ENCODE measurements at regions not wholly inside any gene's neighbourhood (a gene's known extent, or its start where the extent isn't known, plus 50 kb on each side); places are given as distances from the start of the nearest gene placed in this dataset.

DNA sequence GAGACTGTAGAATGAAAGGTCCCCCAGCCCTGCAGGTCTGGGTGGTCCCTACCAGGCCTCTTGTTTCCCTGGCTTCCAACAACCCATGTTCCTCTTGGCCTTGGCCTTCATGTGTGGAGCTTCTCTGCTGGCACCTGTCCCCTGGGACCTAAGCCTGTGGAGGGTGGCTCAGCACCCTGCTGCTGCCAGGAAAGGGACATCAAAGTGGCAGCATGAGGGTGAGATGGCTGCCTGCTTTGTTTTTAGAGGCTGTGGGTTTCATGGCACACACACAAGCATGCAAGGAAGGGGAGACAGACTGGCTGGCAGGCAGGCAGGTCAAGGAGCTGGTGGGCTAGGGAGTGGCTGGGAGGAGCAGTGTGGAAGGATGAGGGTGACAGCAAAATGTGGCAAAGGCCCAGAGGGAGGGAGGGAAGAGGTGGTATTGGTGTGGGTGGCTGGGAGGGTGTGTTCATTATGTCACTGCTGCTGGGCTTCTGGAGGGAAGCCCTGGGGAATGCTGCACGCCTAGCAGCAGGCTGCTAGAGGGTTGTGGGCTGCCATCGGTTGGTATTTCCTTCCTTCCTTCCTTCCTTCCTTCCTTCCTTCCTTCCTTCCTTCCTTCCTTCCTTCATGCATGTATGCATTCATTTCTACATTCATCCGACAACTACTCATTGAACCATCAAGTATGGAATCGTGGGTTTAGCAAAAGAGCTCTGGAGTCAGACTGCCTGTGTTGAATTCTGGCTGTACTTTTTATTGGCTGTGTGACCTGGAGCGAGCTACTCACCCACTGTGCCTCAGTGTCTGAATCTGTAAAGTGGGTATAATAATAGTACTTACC, 128.7 kb upstream of the PJA1 start:
- Histone ChIP-seq H3K9me2 (ENCODE audit: low read depth, low read length) (no peaks in the 10 kb centered on the region), H3K27ac (ENCODE audit: low read depth, low read length, poor library complexity, severe bottlenecking) (no peak overlapping the region), H2AFZ (ENCODE audit: low read length) (no peak overlapping the region), H3K36me3 (ENCODE audit: insufficient read depth, low read length) (no peaks in the 10 kb centered on the region), H3K4me2 (ENCODE audit: low read length) (no peak overlapping the region), H3K4me3 (ENCODE audit: low read depth, low read length, poor library complexity, severe bottlenecking) (no peak overlapping the region), H3F3A (ENCODE audit: insufficient read depth, low read length) (no peaks in the 10 kb centered on the region), H3K79me2 (ENCODE audit: insufficient read depth, low read length) (no peaks in the 10 kb centered on the region), H4K20me1 (ENCODE audit: insufficient read depth, low read length) (no peaks in the 10 kb centered on the region), H3K27me3 (ENCODE audit: insufficient read depth, low read length) (no peaks in the 10 kb centered on the region), H3K9ac (ENCODE audit: low read length) (no peak overlapping the region), H3K9me3 (ENCODE audit: low read length) (no peaks in the 10 kb centered on the region), H3K4me1 (ENCODE audit: insufficient read depth, low read length, severe bottlenecking) (no peaks in the 10 kb centered on the region)
- no peak for TF ChIP-seq EZH2 (IDR thresholded peaks at IDR 0.05; ENCODE audit: borderline replicate concordance, low read length)

DNA sequence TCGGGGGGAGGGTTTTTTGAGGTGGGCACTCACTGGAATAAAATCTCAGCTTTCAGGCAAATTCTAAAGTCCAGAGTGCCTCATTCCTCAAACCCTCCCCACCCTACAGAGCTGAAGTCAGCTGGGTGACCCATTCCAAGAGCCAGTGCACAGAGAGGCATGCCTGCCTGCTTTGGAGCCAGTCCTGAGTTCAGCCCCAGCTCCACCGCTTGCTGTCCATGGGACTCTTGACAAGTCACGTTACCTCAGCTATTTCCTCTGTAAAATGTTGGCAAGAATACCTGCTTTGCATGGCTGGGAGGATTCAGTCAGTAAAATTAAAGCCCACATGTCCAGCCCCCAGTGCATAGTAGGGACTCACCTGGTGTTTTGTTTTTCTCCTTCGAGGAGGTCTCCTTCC, 125.9 kb upstream of the PJA1 start:
- no peaks in the 10 kb centered on the region for H3K27me3 ChIP-seq (ENCODE audit: insufficient read depth, low read length)
- no peaks in the 10 kb centered on the region for H3K9me2 ChIP-seq (ENCODE audit: low read depth, low read length)
- H3K9ac ChIP-seq (ENCODE audit: low read length), result no peak overlapping the region
- H3K36me3 ChIP-seq (ENCODE audit: insufficient read depth, low read length), result no peaks in the 10 kb centered on the region
- no peaks in the 10 kb centered on the region for H4K20me1 ChIP-seq (ENCODE audit: insufficient read depth, low read length)
- H3K4me1 ChIP-seq (ENCODE audit: insufficient read depth, low read length, severe bottlenecking), result no peaks in the 10 kb centered on the region
- H3K27ac ChIP-seq (ENCODE audit: low read depth, low read length, poor library complexity, severe bottlenecking), result no peak overlapping the region
- H3K79me2 ChIP-seq (ENCODE audit: insufficient read depth, low read length), result no peaks in the 10 kb centered on the region
- H3K9me3 ChIP-seq (ENCODE audit: low read length), result no peaks in the 10 kb centered on the region
- no peak overlapping the region for H3K4me2 ChIP-seq (ENCODE audit: low read length)
- H2AFZ ChIP-seq (ENCODE audit: low read length), result no peak overlapping the region
- H3F3A ChIP-seq (ENCODE audit: insufficient read depth, low read length), result no peaks in the 10 kb centered on the region
- H3K4me3 ChIP-seq (ENCODE audit: low read depth, low read length, poor library complexity, severe bottlenecking), result no peak overlapping the region
- TF ChIP-seq, protein P1, sequence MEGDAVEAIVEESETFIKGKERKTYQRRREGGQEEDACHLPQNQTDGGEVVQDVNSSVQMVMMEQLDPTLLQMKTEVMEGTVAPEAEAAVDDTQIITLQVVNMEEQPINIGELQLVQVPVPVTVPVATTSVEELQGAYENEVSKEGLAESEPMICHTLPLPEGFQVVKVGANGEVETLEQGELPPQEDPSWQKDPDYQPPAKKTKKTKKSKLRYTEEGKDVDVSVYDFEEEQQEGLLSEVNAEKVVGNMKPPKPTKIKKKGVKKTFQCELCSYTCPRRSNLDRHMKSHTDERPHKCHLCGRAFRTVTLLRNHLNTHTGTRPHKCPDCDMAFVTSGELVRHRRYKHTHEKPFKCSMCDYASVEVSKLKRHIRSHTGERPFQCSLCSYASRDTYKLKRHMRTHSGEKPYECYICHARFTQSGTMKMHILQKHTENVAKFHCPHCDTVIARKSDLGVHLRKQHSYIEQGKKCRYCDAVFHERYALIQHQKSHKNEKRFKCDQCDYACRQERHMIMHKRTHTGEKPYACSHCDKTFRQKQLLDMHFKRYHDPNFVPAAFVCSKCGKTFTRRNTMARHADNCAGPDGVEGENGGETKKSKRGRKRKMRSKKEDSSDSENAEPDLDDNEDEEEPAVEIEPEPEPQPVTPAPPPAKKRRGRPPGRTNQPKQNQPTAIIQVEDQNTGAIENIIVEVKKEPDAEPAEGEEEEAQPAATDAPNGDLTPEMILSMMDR (IDR thresholded peaks at IDR 0.05; ENCODE audit: low read length), result no peak
- no peak for TF ChIP-seq EZH2 (IDR thresholded peaks at IDR 0.05; ENCODE audit: borderline replicate concordance, low read length)

DNA sequence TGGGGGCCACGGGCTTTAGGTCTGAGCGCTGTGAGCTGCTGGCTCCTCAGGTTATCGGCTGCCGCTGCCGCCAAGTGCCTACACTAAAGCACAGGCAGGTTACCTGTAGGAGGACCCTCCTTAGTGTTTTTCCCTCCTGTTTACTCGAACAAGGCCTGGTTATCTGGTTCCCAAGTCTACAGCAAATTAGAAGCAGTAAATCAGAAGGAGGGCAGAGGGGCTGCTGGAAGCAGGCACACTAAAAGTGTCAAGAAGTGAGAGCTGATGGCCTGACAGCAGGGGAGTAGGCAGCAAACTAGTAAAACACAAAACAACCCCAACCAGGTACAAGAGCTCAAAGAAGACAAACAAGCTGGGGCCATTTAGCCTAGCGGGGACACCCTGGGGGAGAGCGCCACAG, 125.0 kb upstream of the PJA1 start:
- Histone ChIP-seq H3K9me3 (ENCODE audit: low read length) (no peaks in the 10 kb centered on the region), H4K20me1 (ENCODE audit: insufficient read depth, low read length) (no peaks in the 10 kb centered on the region), H2AFZ (ENCODE audit: low read length) (no peak overlapping the region), H3K9me2 (ENCODE audit: low read depth, low read length) (no peaks in the 10 kb centered on the region), H3K4me1 (ENCODE audit: insufficient read depth, low read length, severe bottlenecking) (no peaks in the 10 kb centered on the region), H3K4me2 (ENCODE audit: low read length) (no peak overlapping the region), H3K36me3 (ENCODE audit: insufficient read depth, low read length) (no peaks in the 10 kb centered on the region), H3K9ac (ENCODE audit: low read length) (no peak overlapping the region), H3K79me2 (ENCODE audit: insufficient read depth, low read length) (no peaks in the 10 kb centered on the region), H3F3A (ENCODE audit: insufficient read depth, low read length) (no peaks in the 10 kb centered on the region), H3K4me3 (ENCODE audit: low read depth, low read length, poor library complexity, severe bottlenecking) (no peak overlapping the region), H3K27ac (ENCODE audit: low read depth, low read length, poor library complexity, severe bottlenecking) (no peak overlapping the region), H3K27me3 (ENCODE audit: insufficient read depth, low read length) (no peaks in the 10 kb centered on the region)
- TF ChIP-seq, protein P1 (IDR thresholded peaks at IDR 0.05; ENCODE audit: low read length), result no peak
- no peak for TF ChIP-seq EZH2 (IDR thresholded peaks at IDR 0.05; ENCODE audit: borderline replicate concordance, low read length)

DNA sequence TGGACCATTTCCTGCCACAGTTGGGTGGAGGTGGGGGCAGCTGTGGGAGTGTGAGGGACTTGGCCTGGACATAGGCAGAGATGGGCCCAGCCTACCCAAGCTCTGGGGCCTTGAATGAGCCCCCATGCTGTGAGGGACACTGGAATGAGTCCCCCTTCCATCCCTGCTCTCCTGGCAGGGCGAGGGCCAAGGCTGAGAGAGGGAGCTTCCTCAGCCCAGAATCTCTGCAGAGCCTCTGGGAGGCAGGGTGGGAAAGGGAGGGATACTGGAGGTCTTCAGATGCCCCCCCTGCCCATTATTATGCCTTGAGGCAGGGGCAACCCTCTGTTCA, 124.5 kb upstream of the PJA1 start:
- no peak overlapping the region for H3K4me2 ChIP-seq (ENCODE audit: low read length)
- H3K9me2 ChIP-seq (ENCODE audit: low read depth, low read length), result no peaks in the 10 kb centered on the region
- H3K4me1 ChIP-seq (ENCODE audit: insufficient read depth, low read length, severe bottlenecking), result no peaks in the 10 kb centered on the region
- TF ChIP-seq, protein P1 (IDR thresholded peaks at IDR 0.05; ENCODE audit: low read length), result no peak
- TF ChIP-seq EZH2 (IDR thresholded peaks at IDR 0.05; ENCODE audit: borderline replicate concordance, low read length), result no peak
- no peaks in the 10 kb centered on the region for H3F3A ChIP-seq (ENCODE audit: insufficient read depth, low read length)
- no peaks in the 10 kb centered on the region for H3K79me2 ChIP-seq (ENCODE audit: insufficient read depth, low read length)
- no peak overlapping the region for H3K4me3 ChIP-seq (ENCODE audit: low read depth, low read length, poor library complexity, severe bottlenecking)
- no peaks in the 10 kb centered on the region for H3K36me3 ChIP-seq (ENCODE audit: insufficient read depth, low read length)
- no peak overlapping the region for H2AFZ ChIP-seq (ENCODE audit: low read length)
- H3K9me3 ChIP-seq (ENCODE audit: low read length), result no peaks in the 10 kb centered on the region
- no peak overlapping the region for H3K9ac ChIP-seq (ENCODE audit: low read length)
- H3K27ac ChIP-seq (ENCODE audit: low read depth, low read length, poor library complexity, severe bottlenecking), result no peak overlapping the region
- H4K20me1 ChIP-seq (ENCODE audit: insufficient read depth, low read length), result no peaks in the 10 kb centered on the region
- H3K27me3 ChIP-seq (ENCODE audit: insufficient read depth, low read length), result no peaks in the 10 kb centered on the region
